SK-N-SH treated with all-trans-retinoic acid at 6 μM for 48 hours (cell line): ENCODE measurements at regions not wholly inside any gene's neighbourhood (a gene's known extent, or its start where the extent isn't known, plus 50 kb on each side); places are given as distances from the start of the nearest gene placed in this dataset.

Source experiments
- ARNTL ChIP-seq: fragments of 450-650 bp; formaldehyde crosslinking; IDR thresholded peaks from 2 replicates; pipeline ENCODE4 v1.5.0; 2020; ENCODE audit warnings: low read depth, mild to moderate bottlenecking, moderate library complexity, borderline replicate concordance
- OSR1 ChIP-seq: fragments of 250-450 bp; sonication (Bioruptor Pico); IDR thresholded peaks from 2 replicates; pipeline ENCODE4 v1.8.0; 2022; ENCODE audit warnings: moderate library complexity, mild to moderate bottlenecking, inconsistent platforms
- RARB ChIP-seq: fragments of 250-450 bp; sonication (Bioruptor Pico); IDR thresholded peaks from 2 replicates; pipeline ENCODE4 v1.8.0; 2021; ENCODE audit warnings: mild to moderate bottlenecking, moderate library complexity
- TCF4 ChIP-seq: fragments of 250-450 bp; sonication (Bioruptor Pico); IDR thresholded peaks from 2 replicates; pipeline ENCODE4 v1.8.0; 2021; ENCODE audit warnings: mild to moderate bottlenecking, moderate library complexity, borderline replicate concordance
- TOX ChIP-seq: fragments of 250-450 bp; sonication (Bioruptor Pico); IDR thresholded peaks from 2 replicates; pipeline ENCODE4 v1.8.0; 2021; ENCODE audit warnings: mild to moderate bottlenecking, moderate library complexity, borderline replicate concordance
- ZC3H10 ChIP-seq: fragments of 250-450 bp; sonication (Bioruptor Pico); IDR thresholded peaks from 2 replicates; pipeline ENCODE4 v1.5.1; 2021; ENCODE audit warnings: mild to moderate bottlenecking, moderate library complexity
- ZNF70 ChIP-seq: fragments of 450-650 bp; formaldehyde crosslinking; IDR thresholded peaks from 2 replicates; pipeline ENCODE4 v1.5.0; 2020; ENCODE audit warnings: mild to moderate bottlenecking, moderate library complexity
- TF ChIP-seq, protein P1 (sequence below): fragments of 250-450 bp; sonication (Bioruptor Pico); IDR thresholded peaks from 2 replicates; pipeline ENCODE4 v1.8.0; 2020; ENCODE audit warnings: mild to moderate bottlenecking, moderate library complexity, borderline replicate concordance
- TF ChIP-seq, protein P2 (sequence below): fragments of 250-450 bp; sonication (Bioruptor Pico); IDR thresholded peaks from 2 replicates; pipeline ENCODE4 v1.5.0; 2020; ENCODE audit warnings: mild to moderate bottlenecking, moderate library complexity
- TF ChIP-seq, protein P3 (sequence below): fragments of 250-450 bp; sonication (Bioruptor Pico); IDR thresholded peaks from 2 replicates; pipeline ENCODE4 v1.8.0; 2021; ENCODE audit warnings: low read depth, mild to moderate bottlenecking, moderate library complexity, borderline replicate concordance
- TF ChIP-seq, protein P4 (sequence below): fragments of 250-450 bp; sonication (Bioruptor Pico); IDR thresholded peaks from 2 replicates; pipeline ENCODE4 v1.5.1; 2020; ENCODE audit warnings: low read depth, mild to moderate bottlenecking, moderate library complexity
- TF ChIP-seq, protein P5 (sequence below): fragments of 250-450 bp; sonication (Bioruptor Pico); IDR thresholded peaks from 2 replicates; pipeline ENCODE4 v1.5.1; 2021; ENCODE audit warnings: mild to moderate bottlenecking, moderate library complexity

DNA sequence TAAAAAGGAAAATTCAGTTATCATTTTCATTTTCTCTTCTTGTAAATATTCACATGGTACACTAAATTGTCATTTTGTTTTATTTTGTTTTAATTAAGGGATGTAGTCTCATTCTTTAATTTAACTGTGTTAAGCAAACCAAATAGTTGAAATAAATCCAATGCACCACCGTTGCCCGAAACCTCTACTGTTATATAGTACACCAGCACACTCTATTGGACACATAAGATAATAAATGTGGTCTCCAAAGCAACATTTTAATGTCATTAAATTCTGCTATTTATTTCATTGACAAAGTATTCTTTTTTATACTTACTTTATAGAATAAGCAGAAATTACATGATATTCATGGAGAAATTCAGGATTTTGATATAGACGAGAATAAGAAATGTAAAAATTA lies 156.4 kb upstream of the FREM2 start:
- no peak for TF ChIP-seq RARB (CRISPR knock-in tag)
- TF ChIP-seq, protein P1, sequence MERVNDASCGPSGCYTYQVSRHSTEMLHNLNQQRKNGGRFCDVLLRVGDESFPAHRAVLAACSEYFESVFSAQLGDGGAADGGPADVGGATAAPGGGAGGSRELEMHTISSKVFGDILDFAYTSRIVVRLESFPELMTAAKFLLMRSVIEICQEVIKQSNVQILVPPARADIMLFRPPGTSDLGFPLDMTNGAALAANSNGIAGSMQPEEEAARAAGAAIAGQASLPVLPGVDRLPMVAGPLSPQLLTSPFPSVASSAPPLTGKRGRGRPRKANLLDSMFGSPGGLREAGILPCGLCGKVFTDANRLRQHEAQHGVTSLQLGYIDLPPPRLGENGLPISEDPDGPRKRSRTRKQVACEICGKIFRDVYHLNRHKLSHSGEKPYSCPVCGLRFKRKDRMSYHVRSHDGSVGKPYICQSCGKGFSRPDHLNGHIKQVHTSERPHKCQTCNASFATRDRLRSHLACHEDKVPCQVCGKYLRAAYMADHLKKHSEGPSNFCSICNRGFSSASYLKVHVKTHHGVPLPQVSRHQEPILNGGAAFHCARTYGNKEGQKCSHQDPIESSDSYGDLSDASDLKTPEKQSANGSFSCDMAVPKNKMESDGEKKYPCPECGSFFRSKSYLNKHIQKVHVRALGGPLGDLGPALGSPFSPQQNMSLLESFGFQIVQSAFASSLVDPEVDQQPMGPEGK (CRISPR knock-in tag), result no peak
- TF ChIP-seq, protein P2, sequence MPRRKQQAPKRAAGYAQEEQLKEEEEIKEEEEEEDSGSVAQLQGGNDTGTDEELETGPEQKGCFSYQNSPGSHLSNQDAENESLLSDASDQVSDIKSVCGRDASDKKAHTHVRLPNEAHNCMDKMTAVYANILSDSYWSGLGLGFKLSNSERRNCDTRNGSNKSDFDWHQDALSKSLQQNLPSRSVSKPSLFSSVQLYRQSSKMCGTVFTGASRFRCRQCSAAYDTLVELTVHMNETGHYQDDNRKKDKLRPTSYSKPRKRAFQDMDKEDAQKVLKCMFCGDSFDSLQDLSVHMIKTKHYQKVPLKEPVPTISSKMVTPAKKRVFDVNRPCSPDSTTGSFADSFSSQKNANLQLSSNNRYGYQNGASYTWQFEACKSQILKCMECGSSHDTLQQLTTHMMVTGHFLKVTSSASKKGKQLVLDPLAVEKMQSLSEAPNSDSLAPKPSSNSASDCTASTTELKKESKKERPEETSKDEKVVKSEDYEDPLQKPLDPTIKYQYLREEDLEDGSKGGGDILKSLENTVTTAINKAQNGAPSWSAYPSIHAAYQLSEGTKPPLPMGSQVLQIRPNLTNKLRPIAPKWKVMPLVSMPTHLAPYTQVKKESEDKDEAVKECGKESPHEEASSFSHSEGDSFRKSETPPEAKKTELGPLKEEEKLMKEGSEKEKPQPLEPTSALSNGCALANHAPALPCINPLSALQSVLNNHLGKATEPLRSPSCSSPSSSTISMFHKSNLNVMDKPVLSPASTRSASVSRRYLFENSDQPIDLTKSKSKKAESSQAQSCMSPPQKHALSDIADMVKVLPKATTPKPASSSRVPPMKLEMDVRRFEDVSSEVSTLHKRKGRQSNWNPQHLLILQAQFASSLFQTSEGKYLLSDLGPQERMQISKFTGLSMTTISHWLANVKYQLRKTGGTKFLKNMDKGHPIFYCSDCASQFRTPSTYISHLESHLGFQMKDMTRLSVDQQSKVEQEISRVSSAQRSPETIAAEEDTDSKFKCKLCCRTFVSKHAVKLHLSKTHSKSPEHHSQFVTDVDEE (CRISPR knock-in tag), result no peak
- TF ChIP-seq, protein P3, sequence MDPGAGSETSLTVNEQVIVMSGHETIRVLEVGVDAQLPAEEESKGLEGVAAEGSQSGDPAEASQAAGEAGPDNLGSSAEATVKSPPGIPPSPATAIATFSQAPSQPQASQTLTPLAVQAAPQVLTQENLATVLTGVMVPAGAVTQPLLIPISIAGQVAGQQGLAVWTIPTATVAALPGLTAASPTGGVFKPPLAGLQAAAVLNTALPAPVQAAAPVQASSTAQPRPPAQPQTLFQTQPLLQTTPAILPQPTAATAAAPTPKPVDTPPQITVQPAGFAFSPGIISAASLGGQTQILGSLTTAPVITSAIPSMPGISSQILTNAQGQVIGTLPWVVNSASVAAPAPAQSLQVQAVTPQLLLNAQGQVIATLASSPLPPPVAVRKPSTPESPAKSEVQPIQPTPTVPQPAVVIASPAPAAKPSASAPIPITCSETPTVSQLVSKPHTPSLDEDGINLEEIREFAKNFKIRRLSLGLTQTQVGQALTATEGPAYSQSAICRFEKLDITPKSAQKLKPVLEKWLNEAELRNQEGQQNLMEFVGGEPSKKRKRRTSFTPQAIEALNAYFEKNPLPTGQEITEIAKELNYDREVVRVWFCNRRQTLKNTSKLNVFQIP (CRISPR knock-in tag), result no peak
- no peak for TF ChIP-seq ZC3H10 (CRISPR knock-in tag)
- TF ChIP-seq OSR1, result no peak
- TF ChIP-seq TOX (CRISPR knock-in tag), result no peak
- no peak for TF ChIP-seq ARNTL (CRISPR knock-in tag)
- no peak for TF ChIP-seq TCF4
- TF ChIP-seq, protein P4, sequence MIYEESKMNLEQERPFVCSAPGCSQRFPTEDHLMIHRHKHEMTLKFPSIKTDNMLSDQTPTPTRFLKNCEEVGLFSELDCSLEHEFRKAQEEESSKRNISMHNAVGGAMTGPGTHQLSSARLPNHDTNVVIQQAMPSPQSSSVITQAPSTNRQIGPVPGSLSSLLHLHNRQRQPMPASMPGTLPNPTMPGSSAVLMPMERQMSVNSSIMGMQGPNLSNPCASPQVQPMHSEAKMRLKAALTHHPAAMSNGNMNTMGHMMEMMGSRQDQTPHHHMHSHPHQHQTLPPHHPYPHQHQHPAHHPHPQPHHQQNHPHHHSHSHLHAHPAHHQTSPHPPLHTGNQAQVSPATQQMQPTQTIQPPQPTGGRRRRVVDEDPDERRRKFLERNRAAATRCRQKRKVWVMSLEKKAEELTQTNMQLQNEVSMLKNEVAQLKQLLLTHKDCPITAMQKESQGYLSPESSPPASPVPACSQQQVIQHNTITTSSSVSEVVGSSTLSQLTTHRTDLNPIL, result no peak
- no peak for TF ChIP-seq ZNF70 (CRISPR knock-in tag)
- TF ChIP-seq, protein P5, sequence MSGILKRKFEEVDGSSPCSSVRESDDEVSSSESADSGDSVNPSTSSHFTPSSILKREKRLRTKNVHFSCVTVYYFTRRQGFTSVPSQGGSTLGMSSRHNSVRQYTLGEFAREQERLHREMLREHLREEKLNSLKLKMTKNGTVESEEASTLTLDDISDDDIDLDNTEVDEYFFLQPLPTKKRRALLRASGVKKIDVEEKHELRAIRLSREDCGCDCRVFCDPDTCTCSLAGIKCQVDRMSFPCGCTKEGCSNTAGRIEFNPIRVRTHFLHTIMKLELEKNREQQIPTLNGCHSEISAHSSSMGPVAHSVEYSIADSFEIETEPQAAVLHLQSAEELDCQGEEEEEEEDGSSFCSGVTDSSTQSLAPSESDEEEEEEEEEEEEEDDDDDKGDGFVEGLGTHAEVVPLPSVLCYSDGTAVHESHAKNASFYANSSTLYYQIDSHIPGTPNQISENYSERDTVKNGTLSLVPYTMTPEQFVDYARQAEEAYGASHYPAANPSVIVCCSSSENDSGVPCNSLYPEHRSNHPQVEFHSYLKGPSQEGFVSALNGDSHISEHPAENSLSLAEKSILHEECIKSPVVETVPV, result no peak
